Astrocyte (in vitro differentiated cells and primary cell): ENCODE measurements at regions not wholly inside any gene's neighbourhood (a gene's known extent, or its start where the extent isn't known, plus 50 kb on each side); places are given as distances from the start of the nearest gene placed in this dataset.

Experiments used
- DNase-seq: peaks from one replicate; pipeline ENCODE4 v3.0.0-alpha.2; 2010; ENCODE audit warnings: low read depth
- FAIRE-seq: peaks from 2 replicates; lab custom pipeline; 2011; peaks lifted over from hg19 to GRCh38; lab: Jason Lieb, UNC
- H2AFZ ChIP-seq: 2 replicates; pipeline ENCODE4 v1.6.0; 2012; ENCODE audit warnings: low read depth, low read length, inconsistent platforms
- H3K27ac ChIP-seq: 2 replicates; pipeline ENCODE4 v1.5.1; 2011; ENCODE audit warnings: low read depth, low read length, inconsistent platforms
- H3K27me3 ChIP-seq: 2 replicates; pipeline ENCODE4 v1.6.0; 2011; ENCODE audit warnings: low read length, inconsistent platforms; ENCODE audit not compliant: insufficient read depth
- H3K36me3 ChIP-seq: 2 replicates; pipeline ENCODE4 v1.5.1; 2011; ENCODE audit warnings: low read length, inconsistent platforms; ENCODE audit not compliant: insufficient read depth
- H3K4me1 ChIP-seq: 2 replicates; pipeline ENCODE4 v1.5.1; 2011; ENCODE audit warnings: low read length, inconsistent platforms; ENCODE audit not compliant: insufficient read depth
- H3K4me2 ChIP-seq: 2 replicates; pipeline ENCODE4 v1.6.0; 2012; ENCODE audit warnings: low read length, inconsistent platforms
- H3K4me3 ChIP-seq: 2 replicates; pipeline ENCODE4 v1.5.1; 2011; ENCODE audit warnings: low read depth, mild to moderate bottlenecking, low read length, inconsistent platforms; ENCODE audit not compliant: insufficient read depth
- H3K79me2 ChIP-seq: 2 replicates; pipeline ENCODE4 v1.6.0; 2012; ENCODE audit warnings: mild to moderate bottlenecking, low read length, inconsistent platforms; ENCODE audit not compliant: insufficient read depth
- H3K9ac ChIP-seq: 2 replicates; pipeline ENCODE4 v1.6.0; 2012; ENCODE audit warnings: mild to moderate bottlenecking, low read length, inconsistent platforms
- H3K9me3 ChIP-seq: 2 replicates; pipeline ENCODE4 v1.5.1; 2012; ENCODE audit warnings: low read depth, mild to moderate bottlenecking, low read length, inconsistent platforms; ENCODE audit not compliant: insufficient read depth
- H4K20me1 ChIP-seq: 2 replicates; pipeline ENCODE4 v1.6.0; 2012; ENCODE audit warnings: low read length, inconsistent platforms; ENCODE audit not compliant: insufficient read depth
- H3K27ac Mint-ChIP-seq: one replicate; pipeline ENCODE4 v1.8.0; 2021; ENCODE audit warnings: mild to moderate bottlenecking, mixed read lengths; ENCODE audit not compliant: unreplicated experiment
- H3K27me3 Mint-ChIP-seq: one replicate; pipeline ENCODE4 v1.8.0; 2021; ENCODE audit warnings: low read depth, mixed read lengths; ENCODE audit not compliant: unreplicated experiment
- H3K36me3 Mint-ChIP-seq: one replicate; pipeline ENCODE4 v1.8.0; 2021; ENCODE audit warnings: low read depth, mixed read lengths; ENCODE audit not compliant: unreplicated experiment
- H3K4me1 Mint-ChIP-seq: one replicate; pipeline ENCODE4 v1.8.0; 2021; ENCODE audit warnings: low read depth, mixed read lengths; ENCODE audit not compliant: unreplicated experiment
- H3K4me3 Mint-ChIP-seq: one replicate; pipeline ENCODE4 v1.8.0; 2021; ENCODE audit warnings: mild to moderate bottlenecking, moderate library complexity, mixed read lengths; ENCODE audit not compliant: unreplicated experiment
- H3K9me3 Mint-ChIP-seq: one replicate; pipeline ENCODE4 v1.8.0; 2021; ENCODE audit warnings: mild to moderate bottlenecking, mixed read lengths; ENCODE audit not compliant: unreplicated experiment
- CTCF ChIP-seq: IDR thresholded peaks from 2 replicates; pipeline ENCODE4 v1.5.1; 2011; ENCODE audit warnings: low read depth, mild to moderate bottlenecking, inconsistent platforms, low read length, moderate library complexity; ENCODE audit not compliant: insufficient read depth
- EZH2 ChIP-seq: IDR thresholded peaks from 2 replicates; pipeline ENCODE4 v1.6.1; 2012; ENCODE audit warnings: mild to moderate bottlenecking, low read length, inconsistent platforms; ENCODE audit not compliant: insufficient read depth

GRCh38 chr5:40210694-40211093 lies 469.0 kb upstream of the PTGER4 start:
- Histone ChIP-seq H3K9me3 (no peaks in the 10 kb centered on the region), H3K36me3 (no peaks in the 10 kb centered on the region), H3K9ac (no peak overlapping the region), H3K27me3 (no peaks in the 10 kb centered on the region), H3K4me1 (no peaks in the 10 kb centered on the region), H4K20me1 (no peaks in the 10 kb centered on the region), H3K4me3 (no peak overlapping the region), H3K79me2 (no peaks in the 10 kb centered on the region), H2AFZ (no peak overlapping the region), H3K27ac (no peak overlapping the region), H3K4me2 (no peak overlapping the region)
- Mint-ChIP-seq H3K27ac (no peak overlapping the region), H3K4me1 (no peaks in the 10 kb centered on the region), H3K9me3 (no peaks in the 10 kb centered on the region), H3K4me3 (no peak overlapping the region), H3K36me3 (no peaks in the 10 kb centered on the region), H3K27me3 (no peaks in the 10 kb centered on the region)
- DNase-seq = no peak
- no peak for TF ChIP-seq CTCF
- no peak for TF ChIP-seq EZH2
- no peak for FAIRE-seq

DNA sequence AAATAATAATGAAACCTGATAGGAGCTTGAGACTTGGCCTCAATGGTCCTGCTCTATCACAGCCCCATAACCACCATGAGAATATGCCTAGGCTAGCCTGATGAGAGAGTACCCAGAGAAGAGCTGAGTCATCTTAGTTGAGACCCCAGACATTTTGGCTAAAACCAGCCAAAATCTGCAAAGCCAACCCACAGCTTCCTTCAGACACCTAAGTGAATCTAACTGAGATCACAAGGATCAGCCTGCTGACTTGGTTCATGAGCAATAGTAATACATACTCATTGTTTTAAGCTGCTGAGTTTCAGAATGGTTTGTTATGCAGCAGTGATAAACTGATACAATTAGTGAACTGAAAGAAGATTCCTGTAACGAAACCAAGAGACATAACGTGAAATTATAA lies 473.7 kb upstream of the PTGER4 start:
- H3K27me3 ChIP-seq = no peaks in the 10 kb centered on the region
- no peaks in the 10 kb centered on the region for H3K36me3 Mint-ChIP-seq
- H3K27me3 Mint-ChIP-seq = no peaks in the 10 kb centered on the region
- no peak overlapping the region for H3K4me3 ChIP-seq
- H3K4me1 Mint-ChIP-seq = no peaks in the 10 kb centered on the region
- no peak for FAIRE-seq
- H4K20me1 ChIP-seq = no peaks in the 10 kb centered on the region
- no peak overlapping the region for H3K9ac ChIP-seq
- no peak overlapping the region for H3K4me2 ChIP-seq
- TF ChIP-seq CTCF (no peak), EZH2 (no peak)
- H3K27ac Mint-ChIP-seq = no peak overlapping the region
- no peaks in the 10 kb centered on the region for H3K9me3 Mint-ChIP-seq
- DNase-seq = no peak
- H3K9me3 ChIP-seq = no peaks in the 10 kb centered on the region
- no peaks in the 10 kb centered on the region for H3K36me3 ChIP-seq
- H3K27ac ChIP-seq = no peak overlapping the region
- no peaks in the 10 kb centered on the region for H3K4me1 ChIP-seq
- no peak overlapping the region for H2AFZ ChIP-seq
- H3K4me3 Mint-ChIP-seq = no peak overlapping the region
- H3K79me2 ChIP-seq = no peaks in the 10 kb centered on the region

DNA sequence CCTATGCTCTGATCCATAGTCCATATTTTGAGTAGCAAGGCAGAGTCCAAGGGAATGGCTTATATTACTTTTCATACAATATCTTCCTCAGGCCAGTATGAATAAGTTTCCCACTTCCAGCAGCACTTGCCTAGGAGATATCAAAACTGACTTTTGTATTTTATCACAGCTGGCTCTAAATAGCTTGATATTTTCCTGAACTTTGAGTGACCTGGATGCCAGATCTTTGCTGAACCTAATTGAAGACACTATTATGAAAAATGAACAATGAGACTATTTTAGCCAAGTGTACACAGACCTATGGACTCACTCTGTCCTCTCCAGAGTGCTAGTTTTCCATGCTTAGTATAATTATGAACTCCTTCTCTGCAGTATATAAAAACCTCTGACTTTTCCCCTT lies 475.6 kb upstream of the PTGER4 start:
- no peak overlapping the region for H3K9ac ChIP-seq
- no peak overlapping the region for H3K4me2 ChIP-seq
- no peak overlapping the region for H3K4me3 Mint-ChIP-seq
- H2AFZ ChIP-seq = no peak overlapping the region
- no peaks in the 10 kb centered on the region for H3K9me3 Mint-ChIP-seq
- H3K4me1 ChIP-seq = no peaks in the 10 kb centered on the region
- H3K4me3 ChIP-seq = no peak overlapping the region
- TF ChIP-seq EZH2 (no peak), CTCF (no peak)
- no peak for FAIRE-seq
- no peaks in the 10 kb centered on the region for H3K27me3 Mint-ChIP-seq
- H3K9me3 ChIP-seq = no peaks in the 10 kb centered on the region
- H3K4me1 Mint-ChIP-seq = no peaks in the 10 kb centered on the region
- no peaks in the 10 kb centered on the region for H4K20me1 ChIP-seq
- H3K27ac ChIP-seq = no peak overlapping the region
- no peak for DNase-seq
- no peaks in the 10 kb centered on the region for H3K79me2 ChIP-seq
- H3K27ac Mint-ChIP-seq = no peak overlapping the region
- H3K36me3 Mint-ChIP-seq = no peaks in the 10 kb centered on the region
- H3K27me3 ChIP-seq = no peaks in the 10 kb centered on the region
- no peaks in the 10 kb centered on the region for H3K36me3 ChIP-seq
